Suprapubic skin (tissue), 4 donors: ENCODE measurements at regions not wholly inside any gene's neighbourhood (a gene's known extent, or its start where the extent isn't known, plus 50 kb on each side); places are given as distances from the start of the nearest gene placed in this dataset.

Source experiments
- DNase-seq, 2 donors: peaks; one replicate each; pipeline ENCODE4 v3.0.0-alpha.2; 2019; ENCODE audit warnings: low spot score in 2 of 2
- H3K27ac ChIP-seq: fragments of 200-600 bp; sonication (generic); one replicate; pipeline ENCODE4 v1.5.1; 2019
- H3K27me3 ChIP-seq: fragments of 200-600 bp; sonication (generic); one replicate; pipeline ENCODE4 v1.5.1; 2019
- H3K36me3 ChIP-seq: fragments of 200-600 bp; sonication (generic); one replicate; pipeline ENCODE4 v1.5.1; 2019
- H3K4me1 ChIP-seq: fragments of 200-600 bp; sonication (generic); one replicate; pipeline ENCODE4 v1.5.1; 2019
- H3K4me3 ChIP-seq: fragments of 200-600 bp; sonication (generic); one replicate; pipeline ENCODE4 v1.5.1; 2019; ENCODE audit warnings: mild to moderate bottlenecking
- H3K9me3 ChIP-seq: fragments of 200-600 bp; sonication (generic); one replicate; pipeline ENCODE4 v1.5.1; 2019
- EP300 ChIP-seq: sonication (generic); formaldehyde crosslinking; IDR thresholded peaks from one replicate; pipeline ENCODE4 v1.6.1; 2017; ENCODE audit warnings: antibody characterized with exemption
- POLR2A ChIP-seq, 2 donors: fragments of 450-650 bp; IDR thresholded peaks; one replicate each; pipeline ENCODE4 v1.6.1; 2017; ENCODE audit warnings: antibody characterized with exemption in 2 of 2, mild to moderate bottlenecking in 2 of 2, moderate library complexity in 2 of 2
- POLR2AphosphoS5 ChIP-seq, 3 donors: sonication (generic); formaldehyde crosslinking; IDR thresholded peaks; one replicate each; pipeline ENCODE4 v1.6.1; 2017; ENCODE audit warnings: antibody characterized with exemption in 3 of 3
- WGBS: methylation state at CpG from one replicate; pipeline ENCODE4 v1.1.5; 2018; 5-methylcytosine and 5-hydroxymethylcytosine counted together
- TF ChIP-seq, protein P1 (sequence below), 2 donors: fragments of 200-600 bp in 1 of 2; fragments of 450-650 bp in 1 of 2; sonication (generic) in 1 of 2; IDR thresholded peaks; one replicate each; pipeline ENCODE4 v1.5.1; 2016 to 2019; ENCODE audit warnings: antibody characterized with exemption in 2 of 2, mild to moderate bottlenecking in 1 of 2, moderate library complexity in 1 of 2

GRCh38 chr7:109131141-109131540 is 561.5 kb downstream of the DNAJB9 start:
- Histone ChIP-seq H3K36me3 (no peaks in the 10 kb centered on the region), H3K9me3 (peaks cover 9% of the 10 kb centered on the region), H3K4me1 (no peaks in the 10 kb centered on the region), H3K27me3 (no peaks in the 10 kb centered on the region), H3K4me3 (no peak overlapping the region), H3K27ac (no peak overlapping the region)
- WGBS = 20% methylated on average over 1 of the region's 1 CpG
- no peak for TF ChIP-seq EP300
- no peak for TF ChIP-seq POLR2A (IDR thresholded peaks at IDR 0.05)
- no peak for TF ChIP-seq POLR2AphosphoS5 (IDR thresholded peaks at IDR 0.05)
- TF ChIP-seq, protein P1, sequence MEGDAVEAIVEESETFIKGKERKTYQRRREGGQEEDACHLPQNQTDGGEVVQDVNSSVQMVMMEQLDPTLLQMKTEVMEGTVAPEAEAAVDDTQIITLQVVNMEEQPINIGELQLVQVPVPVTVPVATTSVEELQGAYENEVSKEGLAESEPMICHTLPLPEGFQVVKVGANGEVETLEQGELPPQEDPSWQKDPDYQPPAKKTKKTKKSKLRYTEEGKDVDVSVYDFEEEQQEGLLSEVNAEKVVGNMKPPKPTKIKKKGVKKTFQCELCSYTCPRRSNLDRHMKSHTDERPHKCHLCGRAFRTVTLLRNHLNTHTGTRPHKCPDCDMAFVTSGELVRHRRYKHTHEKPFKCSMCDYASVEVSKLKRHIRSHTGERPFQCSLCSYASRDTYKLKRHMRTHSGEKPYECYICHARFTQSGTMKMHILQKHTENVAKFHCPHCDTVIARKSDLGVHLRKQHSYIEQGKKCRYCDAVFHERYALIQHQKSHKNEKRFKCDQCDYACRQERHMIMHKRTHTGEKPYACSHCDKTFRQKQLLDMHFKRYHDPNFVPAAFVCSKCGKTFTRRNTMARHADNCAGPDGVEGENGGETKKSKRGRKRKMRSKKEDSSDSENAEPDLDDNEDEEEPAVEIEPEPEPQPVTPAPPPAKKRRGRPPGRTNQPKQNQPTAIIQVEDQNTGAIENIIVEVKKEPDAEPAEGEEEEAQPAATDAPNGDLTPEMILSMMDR (IDR thresholded peaks at IDR 0.05) = no peak
- DNase-seq = no peak

DNA sequence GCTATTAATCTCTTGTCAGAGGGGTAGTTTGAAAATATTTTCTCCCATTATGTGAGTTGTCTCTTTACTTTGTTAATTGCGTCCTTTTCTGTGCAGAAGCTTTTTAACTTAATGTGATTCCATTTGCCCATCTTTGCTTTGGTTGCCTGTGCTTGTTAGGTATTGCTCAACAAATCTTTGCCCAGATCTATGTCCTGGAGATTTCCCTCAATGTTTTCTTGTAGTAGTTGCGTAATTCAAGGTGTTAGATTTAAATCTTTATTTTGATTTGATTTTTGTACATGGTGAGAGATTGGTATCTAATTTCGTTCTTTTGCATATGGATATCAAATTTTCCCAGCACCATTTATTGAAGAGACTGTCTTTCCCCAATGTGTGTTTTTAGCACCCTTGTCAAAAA is 567.2 kb downstream of the DNAJB9 start:
- Histone ChIP-seq H3K9me3 (peaks cover 9% of the 10 kb centered on the region), H3K4me3 (no peak overlapping the region), H3K27ac (no peak overlapping the region), H3K27me3 (no peaks in the 10 kb centered on the region), H3K4me1 (no peaks in the 10 kb centered on the region), H3K36me3 (no peaks in the 10 kb centered on the region)
- no peak for DNase-seq
- 86% methylated on average over 3 of the region's 3 CpGs for WGBS
- no peak for TF ChIP-seq POLR2AphosphoS5 (IDR thresholded peaks at IDR 0.05)
- TF ChIP-seq POLR2A (IDR thresholded peaks at IDR 0.05) = no peak
- TF ChIP-seq EP300 = no peak

DNA sequence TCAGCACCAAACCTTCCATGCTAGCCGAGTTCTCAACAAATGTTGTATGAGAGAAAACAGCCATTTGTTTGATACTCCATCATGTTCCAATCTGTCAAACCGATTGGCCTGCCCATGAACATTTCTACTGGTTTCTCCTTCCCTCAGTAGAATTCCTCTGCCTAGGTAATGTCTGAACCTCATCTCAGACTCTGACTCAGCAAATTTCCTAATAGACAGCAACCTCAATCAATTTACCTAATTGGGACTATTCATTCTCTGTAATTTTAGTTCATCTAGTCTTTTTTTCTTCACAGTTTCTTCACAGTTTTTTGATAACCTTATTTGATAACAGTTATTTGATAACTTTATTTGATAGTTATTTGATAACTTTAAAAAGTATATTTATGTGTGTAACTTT is 585.1 kb downstream of the DNAJB9 start:
- TF ChIP-seq EP300 (no peak), POLR2A (IDR thresholded peaks at IDR 0.05) (no peak), POLR2AphosphoS5 (IDR thresholded peaks at IDR 0.05) (no peak)
- TF ChIP-seq, protein P1 (IDR thresholded peaks at IDR 0.05) = no peak
- Histone ChIP-seq H3K9me3 (no peaks in the 10 kb centered on the region), H3K4me3 (no peak overlapping the region), H3K27ac (no peak overlapping the region), H3K4me1 (no peaks in the 10 kb centered on the region), H3K36me3 (no peaks in the 10 kb centered on the region), H3K27me3 (no peaks in the 10 kb centered on the region)
- no peak for DNase-seq
- WGBS = 51% methylated on average over 2 of the region's 2 CpGs

- DNase-seq = no peak
- H3K27me3 ChIP-seq = no peaks in the 10 kb centered on the region
- WGBS = 69% methylated on average over 3 of the region's 3 CpGs
Measured at GRCh38 chr7:109158246-109158645, 588.6 kb downstream of the DNAJB9 start.

GRCh38 chr7:109176661-109177060 is 607.0 kb downstream of the DNAJB9 start:
- TF ChIP-seq EP300 = no peak
- TF ChIP-seq POLR2A (IDR thresholded peaks at IDR 0.05) = no peak
- TF ChIP-seq POLR2AphosphoS5 (IDR thresholded peaks at IDR 0.05) = no peak
- TF ChIP-seq, protein P1 (IDR thresholded peaks at IDR 0.05) = no peak
- Histone ChIP-seq H3K9me3 (no peaks in the 10 kb centered on the region), H3K4me3 (no peak overlapping the region)

More at GRCh38 chr7:109158246-109158645, 588.6 kb downstream of the DNAJB9 start:
- TF ChIP-seq, protein P1 (IDR thresholded peaks at IDR 0.05) = no peak
- TF ChIP-seq POLR2A (IDR thresholded peaks at IDR 0.05) (no peak), EP300 (no peak), POLR2AphosphoS5 (IDR thresholded peaks at IDR 0.05) (no peak)
- Histone ChIP-seq H3K4me3 (no peak overlapping the region), H3K4me1 (no peaks in the 10 kb centered on the region), H3K9me3 (no peaks in the 10 kb centered on the region), H3K27ac (no peak overlapping the region), H3K36me3 (no peaks in the 10 kb centered on the region)

DNA sequence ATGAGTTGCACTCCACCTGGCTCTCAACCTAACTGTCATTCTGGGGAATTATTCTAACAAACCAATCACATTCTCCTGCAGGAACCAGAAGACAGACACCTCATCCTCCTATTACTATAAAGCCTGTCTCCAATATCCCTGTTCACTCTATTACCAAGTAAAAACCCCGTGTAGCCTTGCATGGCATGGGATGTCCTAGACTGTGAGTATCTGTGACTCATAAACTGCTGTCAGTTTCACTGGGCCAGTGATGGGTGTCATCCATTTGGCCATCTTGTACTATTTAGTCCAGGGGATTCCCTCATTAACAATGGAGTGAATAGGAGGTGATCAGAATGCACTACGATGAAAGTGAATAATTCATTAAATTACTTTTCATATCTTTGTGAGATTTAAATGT is 608.7 kb downstream of the DNAJB9 start:
- Histone ChIP-seq H3K9me3 (peaks cover 4% of the 10 kb centered on the region), H3K36me3 (no peaks in the 10 kb centered on the region), H3K4me1 (no peaks in the 10 kb centered on the region), H3K27me3 (no peaks in the 10 kb centered on the region), H3K27ac (no peak overlapping the region), H3K4me3 (no peak overlapping the region)
- DNase-seq = no peak
- WGBS = 94% methylated on average over 2 of the region's 2 CpGs
- TF ChIP-seq, protein P1 (IDR thresholded peaks at IDR 0.05) = no peak
- no peak for TF ChIP-seq POLR2AphosphoS5 (IDR thresholded peaks at IDR 0.05)
- TF ChIP-seq EP300 = no peak
- TF ChIP-seq POLR2A (IDR thresholded peaks at IDR 0.05) = no peak

More at GRCh38 chr7:109176661-109177060, 607.0 kb downstream of the DNAJB9 start:
- Histone ChIP-seq H3K4me1 (no peaks in the 10 kb centered on the region), H3K27me3 (no peaks in the 10 kb centered on the region), H3K36me3 (no peaks in the 10 kb centered on the region), H3K27ac (no peak overlapping the region)
- no peak for DNase-seq
